ENCODE measurements at regions not wholly inside any gene's neighbourhood (a gene's known extent, or its start where the extent isn't known, plus 50 kb on each side); places are given as distances from the start of the nearest gene placed in this dataset.
"Not testable (repeated sequence)": the region's sequence is repeated elsewhere in the genome, so short reads cannot be mapped to it uniquely, and the experiment has no call there.

DNA sequence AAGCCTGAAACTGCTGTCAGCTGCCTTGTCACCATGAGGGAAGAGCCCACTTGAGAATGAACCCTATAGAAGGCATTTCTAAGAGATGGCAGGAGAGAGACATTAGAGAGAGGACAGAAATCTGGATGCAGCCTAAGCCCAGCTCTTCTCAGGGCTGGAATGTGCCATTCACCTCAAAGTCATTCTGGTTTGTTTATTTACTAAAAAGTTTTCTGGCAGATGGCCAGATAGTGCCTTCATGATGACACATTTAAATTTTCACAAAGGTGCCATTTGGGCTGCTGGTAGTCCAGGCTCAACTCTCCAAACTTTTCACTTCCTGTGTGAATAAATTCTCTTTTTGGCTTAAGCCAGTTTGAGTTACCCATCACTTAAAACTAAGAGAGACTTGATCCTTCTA, 144.6 kb upstream of the ZNF366 start:
- no peak for TF ChIP-seq POLR2A (IDR thresholded peaks at IDR 0.05; ENCODE audit: low read depth, low read length)
- no peak for DNase-seq (ENCODE audit: insufficient read length, low spot score)
- FAIRE-seq, result no peak

DNA sequence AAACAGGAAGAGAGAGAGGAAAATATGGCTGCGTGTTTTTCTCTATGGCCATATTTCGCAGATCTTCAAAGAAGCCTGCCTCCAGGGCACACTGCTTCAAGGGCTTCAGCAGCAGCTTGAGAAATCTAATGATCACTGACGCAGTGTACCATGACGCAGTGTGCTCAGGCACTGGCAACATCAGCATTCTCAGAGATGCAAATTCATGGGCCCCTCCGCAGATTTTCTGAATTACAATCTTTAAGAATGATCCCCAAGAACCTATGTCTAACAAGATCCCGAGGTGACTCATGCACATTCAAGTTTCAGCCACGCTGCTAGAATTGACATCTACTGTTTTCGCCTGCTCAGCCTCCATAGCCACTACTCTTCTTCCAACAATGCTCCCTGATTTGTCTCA, 143.9 kb upstream of the ZNF366 start:
- FAIRE-seq, result no peak
- DNase-seq (ENCODE audit: insufficient read length, low spot score), result no peak
- no peak for TF ChIP-seq POLR2A (IDR thresholded peaks at IDR 0.05; ENCODE audit: low read depth, low read length)

DNA sequence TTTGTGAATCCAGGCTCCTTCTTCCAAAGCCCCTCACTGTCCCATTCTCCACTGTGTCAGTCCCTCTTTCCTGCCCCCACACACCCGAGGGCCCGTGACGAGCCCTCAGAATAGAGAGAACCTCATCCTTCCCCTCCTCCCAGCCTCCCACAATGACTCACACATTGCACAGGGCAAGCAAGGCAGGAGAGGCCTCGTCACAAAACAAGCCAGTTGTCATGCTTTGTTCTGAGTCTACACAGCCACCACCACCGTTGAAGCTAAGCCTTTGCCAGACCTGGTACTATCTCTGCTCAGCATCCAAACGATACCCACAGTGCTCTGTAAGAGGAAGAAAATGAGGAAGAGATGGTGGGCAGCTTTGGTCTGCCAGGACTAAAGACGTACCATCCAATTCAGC, 142.2 kb upstream of the ZNF366 start:
- no peak for FAIRE-seq
- TF ChIP-seq POLR2A (IDR thresholded peaks at IDR 0.05; ENCODE audit: low read depth, low read length), result no peak
- DNase-seq (ENCODE audit: insufficient read length, low spot score), result no peak

DNA sequence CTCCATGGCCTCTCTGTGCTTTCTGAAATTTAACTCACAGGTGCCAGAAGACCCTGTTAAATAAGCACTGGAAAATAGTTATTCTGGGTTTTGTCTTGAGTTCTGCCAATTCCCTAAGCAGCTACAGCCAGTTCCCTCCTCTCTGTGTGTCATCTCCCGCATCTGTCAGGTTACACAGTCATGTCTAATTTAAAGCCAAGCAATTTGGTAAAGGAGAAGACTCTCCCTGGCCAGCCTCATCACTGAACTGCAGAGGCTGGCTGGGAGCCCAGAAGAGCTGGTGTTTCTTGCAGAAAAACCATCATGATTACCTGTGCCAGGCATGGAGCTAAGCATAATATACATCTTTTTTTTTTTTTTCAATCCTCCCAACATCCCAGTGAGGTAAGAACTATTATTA, 141.3 kb upstream of the ZNF366 start:
- no peak for TF ChIP-seq POLR2A (IDR thresholded peaks at IDR 0.05; ENCODE audit: low read depth, low read length)
- DNase-seq (ENCODE audit: insufficient read length, low spot score) (no peak), FAIRE-seq (no peak)

DNA sequence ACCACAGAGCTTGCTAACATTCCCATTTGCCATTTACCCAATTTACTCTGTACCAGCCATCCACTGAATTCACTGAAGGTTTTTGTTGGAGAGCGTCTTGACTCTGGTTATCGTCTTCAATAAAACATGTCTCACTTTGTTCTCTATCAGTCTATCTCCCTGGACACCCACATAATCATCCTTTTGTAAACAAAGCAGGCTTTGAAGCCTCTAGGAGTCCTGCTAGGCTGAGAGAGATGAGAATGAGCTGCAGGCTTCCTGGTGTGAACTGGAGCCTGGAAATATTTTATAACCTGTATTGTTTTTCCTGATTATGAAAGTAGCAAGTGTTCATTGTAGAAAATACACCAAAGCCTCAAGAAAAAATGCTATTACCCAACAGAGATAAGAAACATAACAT, 140.6 kb upstream of the ZNF366 start:
- no peak for DNase-seq (ENCODE audit: insufficient read length, low spot score)
- no peak for FAIRE-seq
- no peak for TF ChIP-seq POLR2A (IDR thresholded peaks at IDR 0.05; ENCODE audit: low read depth, low read length)

DNA sequence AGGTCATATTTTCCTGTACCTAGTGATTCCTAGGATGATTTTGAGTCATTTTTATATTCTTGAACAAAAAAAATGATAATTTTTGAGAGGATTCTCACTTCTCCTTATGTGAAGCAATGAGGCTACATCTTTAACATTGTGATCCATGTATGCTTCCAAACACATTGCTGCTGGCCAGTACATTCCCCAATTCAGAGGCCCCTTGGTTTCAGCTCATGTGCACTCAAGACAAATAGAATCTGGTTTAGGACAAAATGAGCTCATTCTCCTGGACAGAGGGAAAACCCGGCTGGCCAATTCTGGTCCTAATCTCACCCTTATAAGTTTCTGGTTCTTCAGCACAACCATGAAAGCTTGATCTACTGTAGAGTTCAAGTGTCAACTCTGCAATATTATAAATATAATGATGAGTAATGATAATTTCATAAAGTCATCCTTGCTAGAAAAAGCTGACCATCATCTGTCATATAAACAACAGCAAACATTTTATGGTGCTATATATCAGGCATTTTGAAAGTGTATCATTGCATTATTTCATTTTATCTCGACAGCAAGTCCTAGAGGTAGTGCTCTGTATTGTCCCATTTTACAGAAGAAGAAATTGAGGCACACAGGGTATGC, 139.1 kb upstream of the ZNF366 start:
- TF ChIP-seq POLR2A (IDR thresholded peaks at IDR 0.05; ENCODE audit: low read depth, low read length), result no peak
- FAIRE-seq (no peak), DNase-seq (ENCODE audit: insufficient read length, low spot score) (no peak)

DNA sequence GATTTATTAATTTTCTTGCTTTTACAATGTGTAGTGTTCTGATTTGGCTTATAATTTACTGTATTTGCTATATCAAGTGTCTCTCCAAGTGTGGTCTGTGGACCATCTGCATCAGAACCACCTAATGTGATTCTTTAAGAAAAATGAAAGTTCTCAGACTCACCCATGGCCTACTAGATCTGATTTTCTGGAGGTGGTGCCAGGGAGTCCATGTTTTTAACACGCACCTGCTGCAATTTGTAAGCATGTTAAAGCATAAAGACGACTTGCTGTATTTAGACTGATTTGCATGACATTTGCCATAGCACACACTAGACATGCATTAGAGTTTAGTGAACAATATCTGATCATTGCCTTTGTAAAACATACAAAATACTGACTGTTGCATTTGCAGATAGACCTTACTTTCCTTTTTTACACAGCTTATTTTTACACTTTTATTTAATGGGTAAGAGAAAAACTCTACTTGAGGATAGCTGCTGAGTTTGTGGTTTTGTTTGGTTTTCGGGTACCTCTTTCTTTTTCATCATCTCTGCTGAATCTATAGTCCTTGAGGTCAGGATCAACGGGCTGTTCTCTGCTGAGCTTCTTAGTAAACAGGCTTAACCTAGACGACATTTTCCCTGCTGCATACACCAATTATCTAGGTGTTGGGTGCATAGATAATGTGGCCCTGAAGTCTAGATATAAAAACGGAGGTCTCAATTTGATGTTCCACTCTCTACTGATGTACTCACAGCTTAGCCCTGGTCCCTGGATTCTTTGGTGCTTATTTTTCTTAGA, 138.0 kb upstream of the ZNF366 start:
- FAIRE-seq, result no peak
- no peak for TF ChIP-seq POLR2A (IDR thresholded peaks at IDR 0.05; ENCODE audit: low read depth, low read length)
- DNase-seq (ENCODE audit: insufficient read length, low spot score), result no peak

DNA sequence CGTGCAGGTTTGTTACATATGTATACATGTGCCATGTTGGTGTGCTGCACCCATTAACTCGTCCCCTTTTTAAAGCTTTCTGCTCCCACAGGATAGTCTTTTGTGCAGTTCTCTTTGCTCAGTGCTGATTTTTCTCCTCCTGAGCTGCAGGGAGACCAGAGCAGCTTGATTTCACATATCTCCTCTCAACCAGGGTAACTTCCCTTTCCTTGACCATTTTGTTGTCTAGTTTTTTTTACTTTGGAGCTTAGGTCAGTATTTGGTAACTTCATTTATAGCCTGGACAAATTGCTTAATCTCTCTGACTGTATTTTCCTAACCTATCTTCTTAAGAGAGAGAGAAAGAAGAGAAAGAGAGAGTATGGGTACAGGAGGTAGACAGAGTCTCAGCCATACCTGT, 137.1 kb upstream of the ZNF366 start:
- FAIRE-seq, result no peak
- TF ChIP-seq POLR2A (IDR thresholded peaks at IDR 0.05; ENCODE audit: low read depth, low read length), result no peak
- DNase-seq (ENCODE audit: insufficient read length, low spot score), result no peak

DNA sequence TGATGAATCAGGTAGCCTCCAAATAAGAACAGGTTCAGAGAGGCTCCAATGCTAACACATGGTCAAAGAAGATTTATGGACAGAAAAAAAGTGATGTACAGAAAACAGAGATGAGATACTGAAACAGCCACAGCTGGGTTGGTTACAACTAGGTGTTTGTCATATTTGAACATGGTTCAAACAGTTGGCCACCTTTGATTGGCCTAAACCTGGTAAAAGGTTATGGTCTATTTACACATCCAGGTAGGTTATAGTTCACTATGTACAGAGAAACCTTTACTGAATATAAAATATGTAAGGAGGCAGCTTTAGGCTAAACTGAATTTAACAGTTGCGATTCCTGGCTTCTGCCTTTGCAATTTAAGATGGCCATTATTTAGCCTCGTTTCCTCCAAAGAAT, 134.0 kb upstream of the ZNF366 start:
- no peak for TF ChIP-seq POLR2A (IDR thresholded peaks at IDR 0.05; ENCODE audit: low read depth, low read length)
- FAIRE-seq (no peak), DNase-seq (ENCODE audit: insufficient read length, low spot score) (no peak)

DNA sequence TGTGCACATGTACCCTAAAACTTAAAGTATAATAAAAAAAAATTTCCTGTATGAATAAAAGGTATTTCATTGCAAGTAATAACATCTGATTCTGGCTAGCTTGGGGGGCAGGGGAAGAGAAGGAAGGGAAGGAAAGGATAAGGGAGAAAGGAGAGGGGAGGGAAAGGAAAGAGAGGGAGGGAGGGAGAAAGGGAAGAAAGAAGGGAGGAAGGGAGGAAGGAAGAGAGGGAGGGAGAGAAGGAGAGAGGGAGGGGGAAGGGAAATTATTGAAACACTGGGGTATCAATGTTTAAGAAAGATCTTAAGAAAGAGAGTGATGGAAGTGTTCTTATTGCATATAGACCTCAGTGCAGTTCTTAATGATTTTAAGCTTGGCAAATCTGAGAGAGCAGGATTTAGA, 129.8 kb upstream of the ZNF366 start:
- TF ChIP-seq POLR2A (IDR thresholded peaks at IDR 0.05; ENCODE audit: low read depth, low read length), result no peak
- FAIRE-seq (no peak), DNase-seq (ENCODE audit: insufficient read length, low spot score) (no peak)

DNA sequence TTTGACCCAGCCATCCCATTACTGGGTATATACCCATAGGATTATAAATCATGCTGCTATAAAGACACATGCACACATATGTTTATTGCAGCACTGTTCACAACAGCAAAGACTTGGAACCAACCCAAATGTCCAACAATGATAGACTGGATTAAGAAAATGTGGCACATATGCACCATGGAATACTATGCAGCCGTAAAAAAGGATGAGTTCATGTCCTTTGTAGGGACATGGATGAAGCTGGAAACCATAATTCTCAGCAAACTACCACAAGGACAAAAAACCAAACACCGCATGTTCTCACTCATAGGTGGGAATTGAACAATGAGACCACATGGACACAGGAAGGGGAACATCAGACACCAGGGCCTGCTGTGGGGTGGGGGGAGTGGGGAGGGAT, 129.4 kb upstream of the ZNF366 start:
- FAIRE-seq; DNase-seq (ENCODE audit: insufficient read length, low spot score): not testable (repeated sequence)

DNA sequence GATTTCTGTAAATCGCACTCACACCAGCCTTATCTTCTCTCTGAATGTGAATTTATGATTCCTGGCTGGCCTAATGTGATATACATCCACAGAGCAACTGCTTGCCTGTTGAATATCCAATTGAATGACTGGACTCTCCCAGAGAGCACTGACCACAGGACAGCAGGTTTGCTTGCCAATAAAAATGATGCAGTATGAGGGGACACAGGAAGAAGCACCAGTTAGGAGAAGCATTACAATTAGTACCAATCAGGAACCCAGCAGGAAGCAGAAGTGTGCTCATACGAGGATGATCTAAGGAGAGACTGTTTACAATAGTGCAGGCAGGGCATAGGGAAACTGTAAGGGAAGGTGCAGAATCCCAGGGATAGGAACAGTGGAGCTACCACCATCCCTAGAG, 127.2 kb upstream of the ZNF366 start:
- FAIRE-seq (no peak), DNase-seq (ENCODE audit: insufficient read length, low spot score) (no peak)
- no peak for TF ChIP-seq POLR2A (IDR thresholded peaks at IDR 0.05; ENCODE audit: low read depth, low read length)

DNA sequence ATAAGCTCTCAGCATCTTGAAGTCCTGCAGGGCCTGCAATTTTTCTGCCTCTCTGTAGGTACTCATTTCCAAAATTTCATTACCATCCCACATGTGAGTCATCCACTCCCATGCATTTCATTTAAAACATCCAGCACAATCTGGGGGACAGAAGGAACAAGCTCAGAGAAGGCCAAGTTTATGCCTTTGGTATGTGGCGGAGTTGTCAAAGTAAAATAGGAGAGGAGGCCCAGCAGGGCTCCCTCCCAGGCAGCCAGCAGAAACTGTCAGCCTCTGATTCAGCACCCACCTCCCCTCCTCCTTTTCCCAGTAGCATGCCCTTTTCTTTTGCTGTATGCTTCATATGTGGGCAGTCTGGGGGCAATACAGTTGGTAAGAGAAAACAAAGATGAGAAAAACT, 126.4 kb upstream of the ZNF366 start:
- FAIRE-seq (no peak), DNase-seq (ENCODE audit: insufficient read length, low spot score) (peak; percentile 33)
- TF ChIP-seq POLR2A (IDR thresholded peaks at IDR 0.05; ENCODE audit: low read depth, low read length), result no peak

DNA sequence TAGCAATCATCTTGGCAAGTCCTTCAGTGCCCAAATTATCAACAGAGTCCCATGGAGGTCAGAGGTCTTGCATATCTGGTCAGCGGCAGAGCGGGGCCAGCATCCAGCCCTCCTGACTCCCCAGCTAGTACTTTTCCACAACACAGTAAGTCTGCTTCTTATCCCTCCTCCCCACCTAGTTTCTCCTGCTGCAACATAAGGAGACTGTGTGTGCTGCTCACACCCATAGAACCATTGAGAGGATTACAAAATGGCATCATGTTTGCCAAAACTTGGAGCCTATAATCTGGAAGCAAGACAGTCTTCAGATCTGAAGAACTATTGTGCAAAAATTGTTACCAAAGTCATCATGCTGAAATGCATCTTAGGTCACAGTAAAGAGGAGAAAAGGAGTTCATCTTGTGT, 125.8 kb upstream of the ZNF366 start:
- TF ChIP-seq POLR2A (IDR thresholded peaks at IDR 0.05; ENCODE audit: low read depth, low read length), result no peak
- FAIRE-seq (no peak), DNase-seq (ENCODE audit: insufficient read length, low spot score) (no peak)

DNA sequence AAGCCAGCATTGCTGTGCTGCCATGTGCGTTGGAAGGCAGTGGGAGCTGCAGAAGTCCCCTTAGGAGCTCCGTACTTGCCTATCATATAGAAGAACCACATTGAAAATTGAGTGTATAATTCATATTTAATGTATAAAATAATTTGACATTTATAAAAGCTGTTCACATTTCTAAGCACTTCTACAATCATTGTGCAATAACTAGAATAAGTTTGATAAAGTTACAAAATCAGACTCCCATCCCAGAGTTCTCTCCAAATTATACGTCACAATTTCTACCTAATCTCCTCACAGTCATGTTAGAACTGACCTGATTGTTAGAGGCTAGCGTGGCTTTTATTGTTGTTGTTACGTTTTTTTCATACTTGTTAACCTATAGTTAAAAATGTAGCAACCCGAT, 123.5 kb upstream of the ZNF366 start:
- no peak for FAIRE-seq
- no peak for TF ChIP-seq POLR2A (IDR thresholded peaks at IDR 0.05; ENCODE audit: low read depth, low read length)

More for the DNA sequence above, 123.5 kb upstream of the ZNF366 start:
- no peak for DNase-seq (ENCODE audit: insufficient read length, low spot score)

Data from H54 (cell line).